GM19351 (cell line): ENCODE measurements at regions not wholly inside any gene's neighbourhood (a gene's known extent, or its start where the extent isn't known, plus 50 kb on each side); places are given as distances from the start of the nearest gene placed in this dataset.
A peak's percentile ranks its signal among the peaks of the same experiment; 100 is the strongest.
"Not testable (repeated sequence)": the region's sequence is repeated elsewhere in the genome, so short reads cannot be mapped to it uniquely, and the experiment has no call there.

Experiments
- ATAC-seq: cut with Tn5 transposase; IDR thresholded peaks from one replicate; pipeline ENCODE4 v1.9.1; 2021; ENCODE audit warnings: mild to moderate bottlenecking, moderate library complexity; ENCODE audit not compliant: unreplicated experiment

DNA sequence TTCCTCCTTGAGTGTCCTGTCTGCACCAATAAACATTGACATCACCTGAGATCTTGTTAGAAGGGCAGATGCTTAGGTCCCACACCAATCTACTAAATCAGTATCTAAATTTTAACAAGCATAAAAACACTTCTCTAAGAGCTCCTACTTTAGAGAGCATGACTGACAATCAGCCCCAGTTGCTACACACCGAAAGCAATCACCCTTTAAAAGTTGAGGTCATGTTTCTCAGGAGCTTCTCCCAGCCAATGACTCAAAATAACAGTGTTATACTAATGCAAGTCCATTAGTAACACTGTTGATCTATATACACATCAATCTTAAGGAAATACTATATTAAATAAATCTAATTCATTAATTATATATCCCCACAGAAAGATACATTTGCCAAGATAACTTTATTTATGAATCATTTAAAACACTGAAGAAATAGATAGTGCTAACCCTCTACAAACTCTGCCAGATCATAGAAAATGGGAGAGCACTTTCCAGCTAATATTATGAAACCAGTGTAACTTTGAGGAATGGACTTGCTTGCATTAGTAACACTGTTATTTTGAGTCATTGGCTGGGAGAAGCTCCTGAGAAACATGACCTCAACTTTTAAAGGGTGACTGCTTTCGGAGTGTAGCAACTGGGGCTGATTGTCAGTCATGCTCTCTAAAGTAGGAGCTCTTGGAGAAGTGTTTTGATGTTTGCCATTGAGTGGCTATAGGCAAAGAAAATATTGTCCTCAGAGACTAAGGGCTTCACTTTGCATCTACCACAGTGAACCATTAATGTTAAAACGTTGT is 109.8 kb upstream of the HDX start:
- no peak for ATAC-seq

DNA sequence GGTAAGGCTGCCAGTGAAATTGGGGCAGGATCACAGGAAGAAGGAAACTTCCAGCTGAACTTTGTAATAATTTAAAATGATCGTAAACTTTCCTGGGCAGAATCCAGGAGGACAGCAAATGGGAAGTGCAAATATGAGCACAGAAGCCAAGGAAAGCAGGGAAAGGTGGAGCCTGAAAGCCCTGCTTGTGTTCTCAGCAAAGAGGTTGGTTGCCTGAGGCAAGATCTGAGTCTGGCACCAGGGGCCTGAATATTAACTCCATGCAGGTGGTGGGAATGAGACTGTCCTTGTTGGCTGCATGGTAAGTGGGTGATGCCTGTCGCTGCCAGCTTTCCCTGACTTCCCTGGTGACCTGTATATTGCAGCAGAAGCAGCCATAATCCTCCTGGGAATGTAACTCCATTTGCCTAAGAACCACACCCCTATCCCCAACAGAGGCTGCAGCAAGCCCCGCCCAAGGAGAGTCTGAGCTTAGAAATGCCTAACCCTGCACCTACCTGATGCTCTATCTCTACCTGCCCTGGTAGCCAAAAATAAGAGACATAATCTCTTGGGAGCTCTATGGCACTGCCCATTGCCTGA is 132.0 kb upstream of the HDX start:
- ATAC-seq, result no peak

DNA sequence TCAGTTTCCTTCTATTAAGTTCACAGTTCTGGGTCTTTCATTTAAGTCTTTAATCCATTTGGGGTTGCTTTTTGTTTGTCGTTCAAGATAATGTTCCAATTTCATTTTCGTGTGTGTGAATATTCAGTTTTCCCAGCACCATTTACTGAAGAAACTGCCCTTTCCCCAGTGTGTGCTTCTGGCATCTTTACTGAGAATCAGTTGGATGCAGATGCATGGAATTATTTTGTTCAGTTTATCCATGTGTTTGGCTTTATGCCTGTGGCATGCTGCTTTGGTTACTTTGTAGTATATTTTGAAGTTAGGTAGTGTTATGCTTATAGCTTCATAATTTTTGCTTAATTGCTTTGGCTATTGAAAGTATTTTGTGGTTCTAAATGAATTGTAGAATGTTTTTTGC is 163.8 kb upstream of the HDX start:
- no peak for ATAC-seq

DNA sequence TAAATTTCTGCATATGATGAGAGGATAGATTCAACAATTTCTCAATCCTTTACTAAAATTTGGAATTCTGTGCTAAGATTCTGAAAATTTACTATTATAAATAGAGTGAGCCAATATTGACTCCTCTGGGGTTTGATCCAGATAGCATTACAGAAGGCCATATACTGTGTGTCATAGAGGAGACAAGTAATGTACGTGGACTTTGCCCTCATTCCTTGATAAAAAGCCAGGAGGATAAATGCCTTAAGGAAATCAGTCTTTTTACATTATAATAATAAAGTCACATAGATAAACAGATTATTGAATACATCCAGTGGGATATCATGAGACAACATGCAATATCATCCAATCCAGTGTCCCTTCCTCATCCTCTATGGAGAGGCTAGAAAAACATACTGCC is 188.0 kb upstream of the HDX start:
- no peak for ATAC-seq

DNA sequence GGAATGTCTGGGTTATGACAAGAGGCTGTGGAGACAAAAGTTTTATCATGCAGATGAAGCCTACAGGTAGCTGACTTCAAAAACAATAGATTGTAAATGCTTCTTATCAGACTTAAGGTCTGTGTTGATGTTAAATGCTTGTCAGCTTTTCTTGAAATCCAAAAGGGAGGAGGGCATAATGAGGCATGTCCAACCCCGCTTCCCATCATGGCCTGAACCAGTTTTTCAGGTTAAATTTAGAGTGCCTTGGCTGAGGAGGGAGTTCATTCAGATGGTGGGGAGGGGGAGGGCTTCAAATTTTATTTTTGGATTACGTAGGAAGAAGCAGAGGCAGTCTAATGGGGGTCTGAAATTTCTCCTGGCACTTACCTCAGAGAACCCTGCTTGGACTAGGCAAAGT is 207.7 kb upstream of the HDX start:
- ATAC-seq, result no peak

DNA sequence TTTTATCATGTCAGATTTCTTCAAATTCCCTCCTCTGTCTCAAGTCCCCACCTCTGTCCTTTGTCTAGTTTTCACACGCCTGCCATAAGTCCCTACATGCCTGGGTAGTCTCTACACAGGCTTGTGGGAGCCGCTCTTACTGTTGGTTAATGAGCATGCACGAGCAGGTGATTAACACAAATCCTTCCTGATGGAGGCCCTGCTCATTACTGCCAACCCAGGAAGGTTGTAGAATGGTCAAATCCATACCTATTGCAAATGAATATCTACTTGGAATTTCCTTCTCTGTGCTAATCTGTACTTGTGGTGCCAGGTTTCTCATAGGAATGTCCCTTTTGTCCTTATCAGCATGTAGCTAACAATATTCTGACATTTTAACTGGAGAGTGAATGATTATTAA is 208.4 kb upstream of the HDX start:
- no peak for ATAC-seq

DNA sequence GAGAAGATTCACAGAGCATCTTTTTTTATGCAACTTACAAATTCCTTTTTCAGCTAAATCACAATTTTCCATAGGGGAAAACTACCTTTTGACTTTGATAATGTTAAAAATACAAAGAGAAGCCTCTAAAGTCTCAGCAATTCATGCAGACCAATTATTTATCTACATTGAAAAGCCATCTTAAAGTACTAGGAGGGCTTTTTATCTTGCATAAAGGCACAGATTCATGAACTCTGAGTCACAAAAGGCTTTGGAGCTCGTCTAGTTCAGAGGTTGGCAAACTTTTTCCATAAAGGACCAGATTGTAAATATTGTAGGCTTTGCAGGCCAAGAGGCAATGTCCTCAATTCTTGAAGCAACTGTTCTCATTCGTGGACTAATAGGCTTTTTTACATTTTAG is 210.4 kb upstream of the HDX start:
- ATAC-seq, result no peak

DNA sequence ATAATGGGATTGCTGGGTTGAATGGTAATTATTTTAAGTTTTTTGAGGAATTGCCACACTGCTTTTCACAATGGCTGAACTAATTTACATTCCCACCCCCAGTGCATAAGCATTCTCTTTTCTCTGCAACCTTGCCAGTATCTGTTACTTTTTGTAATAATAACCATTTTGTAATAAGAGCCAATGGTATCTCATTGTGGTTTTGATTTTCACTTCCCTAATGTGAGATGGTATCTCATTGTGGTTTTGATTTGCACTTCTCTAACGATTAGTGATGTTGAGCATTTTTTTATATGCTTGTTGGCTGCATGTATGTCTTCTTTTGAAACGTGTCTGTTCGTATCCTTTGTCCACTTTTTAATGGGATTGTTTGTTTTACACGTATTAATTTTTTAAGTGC is 213.1 kb upstream of the HDX start:
- ATAC-seq, result no peak

DNA sequence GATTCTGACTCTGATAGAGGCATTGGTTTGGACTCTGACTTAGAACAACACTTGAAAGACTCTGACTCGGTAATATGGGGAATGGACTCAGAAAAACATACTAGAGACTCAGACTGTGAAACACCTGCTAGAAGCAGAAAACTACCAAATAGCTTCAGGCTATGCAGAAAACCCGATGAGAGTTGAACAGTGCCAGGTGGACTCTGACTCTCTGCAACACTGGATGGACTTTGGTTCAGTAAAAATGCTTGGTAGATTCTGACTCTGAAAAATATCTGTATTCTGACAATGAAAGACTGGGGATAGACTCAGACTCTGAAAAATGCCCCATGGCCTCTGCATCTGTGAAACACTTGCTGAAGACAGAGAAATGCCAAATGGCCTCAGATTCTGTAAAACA is 215.1 kb upstream of the HDX start:
- no peak for ATAC-seq

DNA sequence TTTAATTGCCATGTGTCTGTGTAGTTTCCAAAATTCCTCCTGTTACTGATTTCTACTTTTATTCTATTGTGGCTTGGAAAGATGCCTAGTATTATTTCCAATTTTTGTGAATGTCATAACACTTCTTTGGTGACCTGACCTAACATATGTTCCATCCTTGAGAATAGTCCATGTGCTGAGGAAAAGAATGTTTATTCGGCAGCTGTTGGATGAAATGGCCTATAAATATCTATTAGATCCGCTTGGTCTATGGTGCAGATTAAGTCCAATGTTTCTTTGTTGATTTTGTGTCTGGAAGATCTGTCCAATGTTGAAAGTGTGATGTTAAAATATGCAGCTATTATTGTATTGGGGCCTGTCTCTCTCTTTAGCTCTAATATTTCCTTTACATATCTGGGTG is 219.2 kb upstream of the HDX start:
- no peak for ATAC-seq

DNA sequence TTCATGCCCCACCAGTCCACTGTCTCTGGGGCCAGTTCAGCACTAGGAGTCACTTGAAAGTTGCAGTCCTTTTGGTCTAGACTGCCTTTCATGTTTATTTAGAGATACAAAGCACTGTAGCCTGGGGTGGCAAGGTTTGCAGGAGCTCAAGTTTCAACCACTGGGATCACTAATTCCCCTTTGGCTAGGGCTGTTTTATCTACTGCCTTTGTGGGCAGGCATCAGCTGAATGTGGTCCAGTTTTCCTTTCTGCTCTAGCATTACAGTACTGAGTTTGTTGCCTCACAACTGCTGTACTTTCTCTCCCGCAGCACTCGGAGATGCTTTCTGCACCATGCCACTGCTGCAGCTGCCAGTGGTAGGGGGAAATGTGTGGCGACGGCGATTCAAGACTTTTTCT is 222.3 kb upstream of the HDX start:
- ATAC-seq, result no peak

DNA sequence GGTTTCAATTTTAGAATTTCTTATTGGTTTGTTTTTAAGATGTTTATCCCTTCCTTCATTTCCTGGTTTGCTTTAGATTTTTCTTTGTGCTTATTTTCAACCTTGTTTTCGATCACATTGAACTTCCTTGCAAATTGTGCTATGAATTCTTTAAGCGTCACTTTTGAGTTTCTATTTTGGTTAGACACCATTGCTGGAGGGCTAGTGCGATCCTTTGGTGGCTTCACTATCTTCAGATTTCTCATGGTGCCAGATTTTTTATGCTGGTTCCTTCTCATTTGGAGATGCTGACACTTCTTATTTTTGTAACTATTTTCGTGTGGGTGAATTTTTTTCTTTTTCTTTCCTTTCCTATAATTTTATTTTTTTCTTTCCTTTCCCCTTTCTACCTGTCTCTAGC is 227.2 kb upstream of the HDX start:
- no peak for ATAC-seq

DNA sequence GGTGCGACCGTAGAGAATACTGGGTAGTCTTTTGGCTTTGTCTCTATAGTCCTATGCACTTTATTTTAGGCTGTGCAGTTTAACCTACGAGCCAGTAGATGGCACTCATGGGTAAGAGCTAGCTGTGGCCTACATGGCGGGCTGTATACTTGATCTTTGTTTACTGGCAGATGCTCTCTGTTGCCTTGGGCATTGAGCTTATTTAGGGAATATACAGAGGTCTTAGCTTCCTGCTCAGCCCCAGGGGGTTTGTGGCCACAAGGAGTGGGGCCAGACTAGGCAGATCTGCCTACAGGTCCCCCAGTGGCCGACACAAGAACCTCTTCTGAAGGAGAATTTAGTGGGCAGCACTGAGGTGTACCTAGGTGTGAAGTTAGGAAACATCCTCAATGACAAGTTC is 227.6 kb upstream of the HDX start:
- ATAC-seq, result peak; percentile 99

DNA sequence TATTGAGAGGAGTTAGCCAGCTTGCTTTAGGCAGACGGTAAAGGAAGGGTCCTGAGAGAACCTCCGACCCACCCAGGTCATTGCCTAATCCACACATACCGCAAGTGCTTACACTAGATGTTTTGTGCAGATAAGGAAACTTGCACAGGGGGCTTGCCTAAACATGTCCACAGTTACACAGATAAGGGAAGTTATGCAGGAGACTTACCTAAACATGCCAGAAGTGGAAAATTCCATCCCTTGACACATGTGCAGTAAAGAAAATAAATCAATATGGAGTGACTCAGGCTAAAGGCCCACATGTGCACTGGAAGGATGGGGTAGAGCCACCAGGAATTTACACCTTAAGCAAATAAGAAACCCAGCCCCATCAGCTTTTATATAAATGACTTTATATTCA is 232.8 kb upstream of the HDX start:
- ATAC-seq, result no peak

DNA sequence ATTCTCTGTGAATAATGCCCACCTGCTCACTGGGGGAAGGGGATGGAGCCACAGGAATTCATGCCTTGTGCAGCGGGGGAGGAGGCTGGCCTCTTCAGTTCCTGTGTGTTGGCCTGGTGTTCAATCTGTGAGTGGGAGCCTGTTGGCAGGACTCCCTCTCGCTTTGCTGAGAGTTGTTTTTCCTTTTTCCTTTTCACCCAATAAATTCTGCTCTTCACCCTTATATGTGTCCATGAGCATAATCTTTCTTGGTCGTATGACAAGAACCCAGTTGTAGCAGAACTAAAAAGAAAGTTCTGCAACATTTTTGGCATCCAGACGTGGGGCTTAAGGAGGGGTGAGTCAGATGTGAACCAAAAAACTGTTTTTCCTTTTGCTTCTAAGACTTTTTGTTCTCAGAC is 235.2 kb upstream of the HDX start:
- ATAC-seq, result no peak

DNA sequence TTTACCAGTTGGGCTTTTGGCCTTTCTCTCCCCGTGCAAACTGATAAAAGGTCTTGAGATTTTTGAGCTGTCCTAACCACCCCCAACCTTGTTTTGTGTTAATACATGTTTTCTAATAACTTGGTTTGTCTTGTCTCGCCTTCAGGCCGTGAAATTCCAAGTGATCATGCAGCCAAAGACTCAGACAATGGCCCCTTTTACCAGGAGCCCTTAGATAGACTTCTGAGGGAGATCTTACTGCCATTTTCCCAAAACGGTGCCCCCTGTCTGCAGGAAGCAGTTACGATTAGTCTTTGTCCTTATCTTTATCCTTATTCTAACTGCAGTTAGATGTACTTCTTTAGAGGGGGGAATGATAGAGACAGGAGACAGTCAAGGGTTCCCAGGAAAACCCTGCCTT is 245.3 kb upstream of the HDX start:
- no peak for ATAC-seq

DNA sequence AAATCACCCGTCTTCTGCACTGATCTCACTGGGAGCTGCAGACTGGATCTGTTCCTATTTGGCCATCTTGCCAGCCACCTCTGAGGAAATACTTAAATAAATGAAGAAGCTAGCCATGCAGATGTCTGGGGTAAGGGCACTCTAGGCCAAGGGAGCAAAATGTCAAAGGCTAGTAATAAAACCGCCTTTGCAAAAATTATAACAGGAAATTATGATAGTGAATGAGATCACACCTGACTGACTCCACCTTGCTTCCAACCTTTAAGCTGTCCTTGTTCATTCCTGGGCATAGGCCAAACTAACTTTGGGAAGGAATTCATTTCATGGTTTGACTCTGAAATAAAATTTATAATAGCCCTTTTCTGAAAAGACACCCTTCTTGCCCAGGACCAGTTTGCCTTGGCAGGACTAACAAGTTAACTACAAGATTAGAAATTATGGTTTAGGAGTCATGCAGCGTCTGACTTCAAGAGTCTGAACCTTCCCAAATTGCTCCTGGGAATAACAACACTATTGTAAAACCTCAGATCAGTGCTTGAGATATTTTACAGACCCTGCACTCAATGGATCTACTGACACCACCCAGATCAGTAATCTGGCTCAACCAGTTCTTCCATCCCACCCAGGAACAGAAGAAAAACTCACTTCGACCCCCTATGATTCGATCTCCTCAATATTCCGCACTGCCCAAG is 246.9 kb upstream of the HDX start:
- no peak for ATAC-seq

DNA sequence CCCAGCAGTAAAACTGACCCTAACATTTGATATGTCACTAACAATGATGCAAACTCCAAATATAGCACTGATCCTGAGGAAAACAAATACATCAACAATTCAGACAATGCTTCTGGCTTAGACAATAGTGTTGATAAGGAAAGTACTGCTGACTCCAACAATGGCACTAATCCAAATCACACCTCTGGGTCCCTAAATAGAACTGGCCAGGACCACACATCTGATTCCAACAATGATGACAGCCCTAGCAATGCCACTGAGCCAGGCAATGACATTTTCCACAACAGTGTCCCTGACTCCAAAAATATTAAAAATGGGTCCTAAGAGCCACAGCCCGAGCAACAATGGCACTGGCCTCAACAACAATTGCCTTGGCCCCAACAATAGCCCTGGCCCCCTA is 243.1 kb upstream of the APOOL start:
- ATAC-seq, result no peak

DNA sequence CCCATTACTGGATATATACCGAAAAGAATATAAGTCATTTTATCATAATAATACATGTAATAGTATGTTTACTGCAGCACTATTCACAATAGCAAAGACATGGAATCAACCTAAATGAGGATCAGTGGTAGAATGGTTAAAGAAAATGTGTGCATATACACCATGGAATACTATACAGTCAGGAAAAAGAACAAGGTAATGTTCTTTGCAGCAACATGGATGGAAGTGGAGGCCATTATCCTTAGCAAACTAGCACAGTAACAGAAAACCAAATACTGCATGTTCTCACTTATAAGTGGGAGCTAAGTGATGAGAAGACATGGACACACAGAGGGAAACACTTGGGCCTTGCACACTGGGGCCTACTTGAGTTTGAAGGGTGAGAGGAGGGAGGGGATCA is 207.4 kb upstream of the APOOL start:
- no peak for ATAC-seq

DNA sequence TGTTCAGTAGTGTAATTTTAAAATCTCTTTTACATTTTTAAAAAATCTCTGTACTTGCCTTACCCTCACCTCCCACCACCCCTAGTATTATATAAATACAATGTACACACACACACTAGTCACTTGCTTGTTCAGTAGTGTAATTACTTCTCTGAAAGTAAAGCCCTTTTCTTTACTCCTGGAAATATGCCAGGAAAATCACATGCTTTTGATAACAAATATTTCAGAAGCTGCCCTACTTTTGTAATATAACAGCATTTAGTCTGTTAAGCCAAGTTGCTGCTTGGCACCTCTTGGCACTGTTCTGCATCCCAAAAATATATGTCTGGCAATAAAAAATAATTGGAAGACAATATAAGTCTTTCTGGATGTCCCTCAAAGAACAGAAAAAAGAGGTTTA is 172.8 kb upstream of the APOOL start:
- ATAC-seq, result no peak

DNA sequence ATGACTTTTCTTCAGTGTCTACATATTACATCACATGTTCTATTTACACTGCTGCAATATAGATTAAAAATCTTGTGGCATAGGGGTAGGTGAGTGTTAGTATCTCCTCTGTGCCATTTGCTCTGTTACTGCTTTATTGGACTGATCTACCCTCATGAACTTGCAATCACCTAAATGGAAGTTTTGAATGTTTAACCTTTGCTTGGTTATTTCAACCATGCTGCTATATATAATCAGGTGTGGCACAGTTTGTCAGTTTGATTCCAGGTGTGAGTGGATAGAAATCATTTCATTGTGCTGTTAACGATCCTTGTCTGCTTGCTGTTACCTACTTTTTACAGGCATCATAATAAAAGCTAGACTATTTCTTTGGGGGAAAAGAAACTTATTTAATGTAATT is 157.1 kb upstream of the APOOL start:
- ATAC-seq, result not testable (repeated sequence)

DNA sequence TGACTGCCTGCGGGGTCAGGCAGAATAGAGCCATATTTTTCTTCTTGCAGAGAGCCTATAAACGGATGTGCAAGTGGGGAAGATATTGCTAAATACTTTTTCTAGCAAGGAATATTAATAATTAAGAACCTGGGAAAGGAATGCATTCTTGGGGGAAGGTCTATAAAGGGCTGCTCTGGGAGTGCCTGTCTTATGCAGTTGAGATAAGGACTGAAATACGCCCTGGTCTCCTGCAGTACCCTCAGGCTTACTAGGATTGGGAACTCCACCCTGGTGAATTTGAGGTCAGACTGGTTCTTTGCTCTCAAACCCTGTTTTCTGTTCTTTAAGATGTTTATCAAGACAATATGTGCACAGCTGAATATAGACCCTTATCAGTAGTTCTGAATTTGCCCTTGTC is 152.5 kb upstream of the APOOL start:
- not testable (repeated sequence) for ATAC-seq
